SJCRH30 (cell line): ENCODE measurements at regions not wholly inside any gene's neighbourhood (a gene's known extent, or its start where the extent isn't known, plus 50 kb on each side); places are given as distances from the start of the nearest gene placed in this dataset.
A peak's percentile ranks its signal among the peaks of the same experiment; 100 is the strongest.

ENCODE experiments used
- DNase-seq, 2 experiments: peaks; one replicate each; pipeline ENCODE4 v3.0.0-alpha.2; 2015 to 2020
- H3K27ac ChIP-seq: fragments of 250-450 bp; sonication (Bioruptor Pico); 2 replicates; pipeline ENCODE4 v1.5.1; 2020; ENCODE audit warnings: mild to moderate bottlenecking, moderate library complexity
- H3K27me3 ChIP-seq: fragments of 250-450 bp; sonication (Bioruptor Pico); 2 replicates; pipeline ENCODE4 v1.5.1; 2020; ENCODE audit warnings: mild to moderate bottlenecking, moderate library complexity
- H3K36me3 ChIP-seq: fragments of 250-450 bp; sonication (Bioruptor Pico); 2 replicates; pipeline ENCODE4 v1.5.1; 2020; ENCODE audit warnings: mild to moderate bottlenecking, moderate library complexity
- H3K4me1 ChIP-seq: fragments of 250-450 bp; sonication (Bioruptor Pico); 2 replicates; pipeline ENCODE4 v1.5.1; 2020; ENCODE audit warnings: mild to moderate bottlenecking, moderate library complexity
- H3K4me3 ChIP-seq: fragments of 250-450 bp; sonication (Bioruptor Pico); 2 replicates; pipeline ENCODE4 v1.5.1; 2020; ENCODE audit warnings: mild to moderate bottlenecking, moderate library complexity
- H3K9me3 ChIP-seq: fragments of 250-450 bp; sonication (Bioruptor Pico); replicated peaks from 2 replicates; pipeline ENCODE4 v1.5.1; 2020; ENCODE audit warnings: mild to moderate bottlenecking, moderate library complexity

DNA sequence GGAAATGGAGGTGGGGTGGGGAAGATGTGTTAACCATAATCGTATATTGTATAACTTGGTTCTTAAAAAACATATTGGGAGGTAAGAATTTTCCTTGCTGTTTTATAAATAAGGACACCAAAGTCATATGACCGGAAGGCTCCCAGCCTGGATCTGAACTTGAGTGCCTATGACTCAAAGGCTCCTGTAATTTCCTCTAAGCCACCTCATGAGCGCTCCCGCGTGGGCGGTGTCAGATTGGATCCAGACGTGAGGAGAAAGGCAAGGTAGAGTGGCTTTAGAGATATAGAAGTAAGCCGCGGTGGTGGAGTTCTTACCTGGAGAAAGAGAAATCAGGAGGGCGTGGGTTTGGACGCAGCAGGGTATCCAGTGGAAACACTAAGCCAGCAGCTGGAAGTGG, 196.2 kb upstream of the NLRP1 start:
- H3K27ac ChIP-seq: no peak overlapping the region
- no peaks in the 10 kb centered on the region for H3K9me3 ChIP-seq
- no peak overlapping the region for H3K4me3 ChIP-seq
- peaks cover 18% of the 10 kb centered on the region for H3K36me3 ChIP-seq
- no peaks in the 10 kb centered on the region for H3K27me3 ChIP-seq
- peaks cover 4% of the 10 kb centered on the region; the same call in 1 of the 2 replicates for H3K4me1 ChIP-seq
- DNase-seq: no peak

- H3K4me3 ChIP-seq: no peak overlapping the region
- DNase-seq: no peak
- H3K4me1 ChIP-seq: no peaks in the 10 kb centered on the region
- H3K9me3 ChIP-seq: no peaks in the 10 kb centered on the region
- peaks cover 13% of the 10 kb centered on the region for H3K36me3 ChIP-seq
- H3K27ac ChIP-seq: no peak overlapping the region
- H3K27me3 ChIP-seq: no peaks in the 10 kb centered on the region
These were observed 197.1 kb upstream of the NLRP1 start for GRCh38 chr17:5781236-5781927.

DNA sequence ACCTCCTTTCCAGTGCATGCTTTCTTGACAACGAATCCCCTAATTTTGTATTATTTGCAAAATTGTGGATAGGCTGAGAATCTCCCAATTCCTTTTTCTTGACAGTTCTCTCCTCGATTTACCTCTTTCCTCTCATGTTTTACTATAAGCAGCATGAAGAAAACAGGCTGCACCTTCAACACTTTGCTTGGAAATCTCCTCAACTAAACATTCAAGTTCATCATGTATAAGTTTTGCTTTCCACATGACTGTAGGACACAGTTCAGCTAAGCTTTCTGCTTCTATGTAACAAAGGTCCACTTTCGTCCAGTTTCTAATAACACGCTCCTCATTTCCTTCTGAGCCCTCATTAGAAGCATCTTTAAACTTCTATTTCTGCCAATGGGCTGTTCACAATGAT, 199.0 kb upstream of the NLRP1 start:
- DNase-seq: no peak
- Histone ChIP-seq H3K4me1 (no peaks in the 10 kb centered on the region), H3K27ac (no peak overlapping the region), H3K4me3 (no peak overlapping the region), H3K36me3 (peaks cover 11% of the 10 kb centered on the region; the same call in 1 of the 2 replicates), H3K9me3 (no peaks in the 10 kb centered on the region), H3K27me3 (no peaks in the 10 kb centered on the region)

- Histone ChIP-seq H3K9me3 (no peaks in the 10 kb centered on the region), H3K4me1 (no peaks in the 10 kb centered on the region), H3K4me3 (no peak overlapping the region), H3K27me3 (no peaks in the 10 kb centered on the region), H3K27ac (no peak overlapping the region), H3K36me3 (peaks cover 11% of the 10 kb centered on the region; the same call in 1 of the 2 replicates)
- DNase-seq: no peak
These were observed 199.5 kb upstream of the NLRP1 start for GRCh38 chr17:5783851-5784250.

DNA sequence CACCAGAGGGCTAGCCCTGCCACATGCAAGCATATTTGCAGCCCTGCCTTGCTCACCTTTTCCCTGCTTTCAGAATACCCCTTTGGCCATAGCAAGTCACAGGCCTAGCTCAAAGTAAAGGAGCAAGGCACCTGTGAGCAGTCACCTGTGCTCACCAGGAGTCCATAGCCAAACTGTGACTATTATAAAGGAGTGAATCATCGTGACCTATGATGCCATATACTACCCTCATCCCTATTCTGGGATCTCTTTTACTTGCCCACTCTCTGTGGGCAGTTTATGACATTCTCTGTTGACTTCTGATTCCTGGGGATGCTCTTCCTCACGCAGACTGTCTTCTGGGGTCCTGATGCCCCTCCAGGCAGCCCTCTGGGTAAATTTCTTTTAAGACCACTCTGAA, 200.5 kb upstream of the NLRP1 start:
- no peak overlapping the region for H3K4me3 ChIP-seq
- no peaks in the 10 kb centered on the region for H3K27me3 ChIP-seq
- no peaks in the 10 kb centered on the region for H3K4me1 ChIP-seq
- DNase-seq: no peak
- peaks cover 11% of the 10 kb centered on the region; the same call in 1 of the 2 replicates for H3K36me3 ChIP-seq
- H3K9me3 ChIP-seq: no peaks in the 10 kb centered on the region
- no peak overlapping the region for H3K27ac ChIP-seq

- no peaks in the 10 kb centered on the region for H3K27me3 ChIP-seq
- no peaks in the 10 kb centered on the region for H3K4me1 ChIP-seq
- no peak overlapping the region for H3K4me3 ChIP-seq
- no peak for DNase-seq
- H3K9me3 ChIP-seq: no peaks in the 10 kb centered on the region
- no peak overlapping the region for H3K27ac ChIP-seq
- H3K36me3 ChIP-seq: peaks cover 11% of the 10 kb centered on the region; the same call in 1 of the 2 replicates
These were observed 201.0 kb upstream of the NLRP1 start for GRCh38 chr17:5785338-5785737.

- DNase-seq: peak; percentile 16 to 22
- H3K9me3 ChIP-seq: no peaks in the 10 kb centered on the region
- H3K27ac ChIP-seq: no peak overlapping the region
These were observed 201.7 kb upstream of the NLRP1 start for GRCh38 chr17:5785867-5786509.

DNA sequence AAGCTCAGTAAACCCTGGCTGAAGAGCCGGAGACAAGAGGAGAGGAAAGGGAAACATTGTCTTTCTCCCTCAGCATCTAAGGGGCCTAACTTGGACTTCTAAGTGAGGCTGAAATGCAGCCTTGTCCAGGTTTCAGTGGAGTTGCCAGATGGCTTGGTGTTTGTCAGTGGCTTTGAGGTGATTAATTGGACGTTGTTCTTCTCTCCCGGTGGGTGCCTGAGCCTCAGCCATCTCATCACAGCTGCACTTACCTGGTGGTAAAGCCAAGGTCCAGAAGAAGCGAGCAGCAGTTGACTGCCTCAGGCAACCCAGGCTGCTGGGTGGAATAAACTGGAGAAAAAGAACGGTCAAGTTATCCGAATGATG, 202.2 kb upstream of the NLRP1 start:
- no peak for DNase-seq
- H3K27ac ChIP-seq: no peak overlapping the region

More at GRCh38 chr17:5785867-5786509, 201.7 kb upstream of the NLRP1 start:
- H3K36me3 ChIP-seq: peaks cover 11% of the 10 kb centered on the region; the same call in 1 of the 2 replicates
- no peak overlapping the region for H3K4me3 ChIP-seq
- H3K4me1 ChIP-seq: no peaks in the 10 kb centered on the region
- H3K27me3 ChIP-seq: no peaks in the 10 kb centered on the region

DNA sequence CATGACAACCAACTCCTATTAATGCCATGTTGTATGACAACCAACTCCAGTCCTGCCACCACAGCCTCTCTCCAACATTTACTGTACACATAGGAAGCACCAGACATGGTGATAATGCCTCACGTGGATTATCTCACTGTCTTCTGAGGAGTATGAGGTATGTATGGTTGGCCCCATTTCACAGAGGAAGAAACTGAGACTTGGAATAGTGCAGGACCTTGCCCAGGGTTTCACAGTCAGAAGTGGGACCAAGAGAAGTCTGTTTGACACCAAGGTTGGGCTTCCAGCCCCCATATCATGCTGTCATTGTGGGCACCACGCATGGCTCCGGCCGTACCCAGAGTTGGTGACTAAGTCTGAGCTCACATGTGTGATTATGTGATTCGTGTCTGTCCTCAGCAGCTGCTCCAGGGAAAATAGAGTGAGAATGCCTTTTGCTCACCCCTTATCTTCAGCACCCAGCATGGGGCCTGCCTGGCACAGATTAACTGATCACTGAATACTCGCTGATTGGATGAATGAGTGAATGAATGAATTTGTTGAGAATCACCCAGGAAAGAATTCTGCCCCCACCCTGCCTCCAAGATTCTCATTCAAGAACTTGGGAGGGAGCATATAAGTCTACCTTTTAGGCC, 204.1 kb upstream of the NLRP1 start:
- no peak for DNase-seq
- Histone ChIP-seq H3K4me3 (no peak overlapping the region), H3K27ac (no peak overlapping the region), H3K27me3 (no peaks in the 10 kb centered on the region), H3K9me3 (no peaks in the 10 kb centered on the region), H3K4me1 (no peaks in the 10 kb centered on the region), H3K36me3 (peaks cover 14% of the 10 kb centered on the region)

More for the DNA sequence above, 202.2 kb upstream of the NLRP1 start:
- Histone ChIP-seq H3K36me3 (peaks cover 15% of the 10 kb centered on the region; the same call in 1 of the 2 replicates), H3K27me3 (no peaks in the 10 kb centered on the region), H3K4me3 (no peak overlapping the region), H3K9me3 (no peaks in the 10 kb centered on the region), H3K4me1 (no peaks in the 10 kb centered on the region)

GRCh38 chr17:5789528-5789927, 205.2 kb upstream of the NLRP1 start:
- Histone ChIP-seq H3K27me3 (no peaks in the 10 kb centered on the region), H3K36me3 (peaks cover 8% of the 10 kb centered on the region), H3K4me3 (no peak overlapping the region), H3K9me3 (no peaks in the 10 kb centered on the region), H3K27ac (no peak overlapping the region), H3K4me1 (no peaks in the 10 kb centered on the region)
- DNase-seq: no peak

DNA sequence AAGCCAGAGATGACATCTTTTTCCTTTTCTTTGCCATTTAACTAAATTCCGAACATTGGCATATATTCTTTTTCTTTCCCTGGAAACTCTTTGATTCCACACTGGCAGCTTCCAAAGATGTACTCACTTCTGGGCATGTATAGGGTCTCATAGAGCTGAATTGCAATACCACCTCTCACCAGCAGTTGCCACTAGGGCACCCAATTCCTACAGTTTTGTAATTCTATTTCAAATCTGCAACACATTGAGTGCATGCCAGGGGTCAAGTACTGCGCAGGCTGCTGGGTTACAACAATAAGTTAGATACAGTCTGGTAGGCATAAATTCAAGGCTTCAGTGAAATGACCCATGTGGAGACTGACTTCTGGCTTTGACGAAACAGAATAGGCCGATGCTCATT, 208.8 kb upstream of the NLRP1 start:
- no peak overlapping the region for H3K4me3 ChIP-seq
- H3K27me3 ChIP-seq: no peaks in the 10 kb centered on the region
- no peak overlapping the region for H3K27ac ChIP-seq
- peak in 1 of 2 experiments; percentile 21 for DNase-seq
- H3K36me3 ChIP-seq: peaks cover 8% of the 10 kb centered on the region
- H3K4me1 ChIP-seq: no peaks in the 10 kb centered on the region
- H3K9me3 ChIP-seq: no peaks in the 10 kb centered on the region

DNA sequence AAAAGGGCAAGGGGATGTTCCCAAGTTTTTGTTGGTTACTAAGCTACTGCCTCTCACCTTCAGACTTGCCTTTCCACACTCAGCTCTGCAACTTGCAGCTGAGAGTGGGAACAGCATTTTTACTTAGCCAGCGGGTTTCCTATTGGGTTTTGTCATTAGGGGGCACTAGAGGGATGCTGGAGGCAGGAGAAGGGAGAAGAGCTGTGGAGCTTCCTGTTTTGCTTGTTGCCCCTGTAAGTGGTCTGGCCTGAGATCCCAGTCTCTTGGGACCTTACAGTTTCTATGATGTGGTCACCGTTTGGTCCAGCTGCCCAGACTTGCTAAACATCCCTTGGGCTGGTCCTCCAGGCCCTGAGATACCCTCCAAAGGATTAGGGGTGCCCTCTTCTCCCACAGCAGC, 209.6 kb upstream of the NLRP1 start:
- Histone ChIP-seq H3K36me3 (peaks cover 8% of the 10 kb centered on the region), H3K9me3 (no peaks in the 10 kb centered on the region), H3K4me1 (no peaks in the 10 kb centered on the region), H3K4me3 (no peak overlapping the region), H3K27me3 (no peaks in the 10 kb centered on the region), H3K27ac (no peak overlapping the region)
- peak; percentile 40 to 67 for DNase-seq

DNA sequence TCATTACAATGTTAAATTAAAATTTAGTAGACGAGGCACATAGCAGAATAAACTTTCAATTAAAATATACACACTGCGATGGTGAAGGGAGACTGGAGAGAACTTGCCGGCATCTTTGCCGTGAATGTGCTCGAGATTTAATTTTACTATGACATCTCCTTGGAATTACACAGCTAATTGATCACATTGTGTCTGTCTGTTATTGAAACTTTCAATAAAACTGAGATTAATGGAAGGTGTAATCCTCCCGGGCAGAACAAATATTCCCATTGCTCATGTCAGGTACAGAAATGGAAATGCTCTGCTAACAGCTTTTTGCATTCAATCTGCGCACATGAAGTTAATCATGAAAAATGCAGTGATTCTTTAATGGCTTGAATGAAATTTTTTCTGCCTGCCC, 210.1 kb upstream of the NLRP1 start:
- Histone ChIP-seq H3K4me1 (no peaks in the 10 kb centered on the region), H3K27me3 (no peaks in the 10 kb centered on the region), H3K4me3 (no peak overlapping the region), H3K9me3 (no peaks in the 10 kb centered on the region), H3K36me3 (peaks cover 8% of the 10 kb centered on the region), H3K27ac (no peak overlapping the region)
- DNase-seq: no peak

- Histone ChIP-seq H3K36me3 (peaks cover 8% of the 10 kb centered on the region), H3K4me1 (no peaks in the 10 kb centered on the region), H3K9me3 (no peaks in the 10 kb centered on the region), H3K27me3 (no peaks in the 10 kb centered on the region), H3K27ac (no peak overlapping the region), H3K4me3 (no peak overlapping the region)
- no peak for DNase-seq
These were observed 210.7 kb upstream of the NLRP1 start for GRCh38 chr17:5794881-5795506.

GRCh38 chr17:5797447-5798050, 213.2 kb upstream of the NLRP1 start:
- Histone ChIP-seq H3K27me3 (no peaks in the 10 kb centered on the region), H3K27ac (no peak overlapping the region), H3K36me3 (peaks cover 5% of the 10 kb centered on the region; the same call in 1 of the 2 replicates), H3K4me3 (no peak overlapping the region), H3K9me3 (no peaks in the 10 kb centered on the region), H3K4me1 (no peaks in the 10 kb centered on the region)
- DNase-seq: no peak
